Endothelial cell of umbilical vein (primary cell): ENCODE measurements at regions not wholly inside any gene's neighbourhood (a gene's known extent, or its start where the extent isn't known, plus 50 kb on each side); places are given as distances from the start of the nearest gene placed in this dataset.

Experiments used
- BruUV-seq: library from RNA; stranded (reverse); fragments of 400-500 nt; replicated peaks from 2 replicates; lab custom pipeline; 2021; lab: Mats Ljungman, UMichigan
- CTCF ChIA-PET: fragments of 300-600, 350-600 bp; sonication (Branson Sonifier 250); formaldehyde crosslinking; loops from one replicate; lab custom pipeline; 2021; ENCODE audit warnings: antibody characterized with exemption, inconsistent platforms; lab: Charles Lee
- POLR2A ChIA-PET: fragments of 300-600, 350-600 bp; sonication (Branson Sonifier 250); formaldehyde crosslinking; loops from one replicate; lab custom pipeline; 2021; ENCODE audit warnings: antibody characterized with exemption, inconsistent platforms; lab: Charles Lee
- DNase-seq: peaks from one replicate; pipeline ENCODE4 v3.0.0-alpha.2; 2011; ENCODE audit warnings: low read depth, low spot score
- FAIRE-seq: peaks from 2 replicates; lab custom pipeline; 2011; peaks lifted over from hg19 to GRCh38; lab: Jason Lieb, UNC
- H2AFZ ChIP-seq: 2 replicates; pipeline ENCODE4 v1.6.0; 2012; ENCODE audit warnings: low read depth, low read length, control low read depth, inconsistent platforms
- H3K27ac ChIP-seq: 2 replicates; pipeline ENCODE4 v1.5.1; 2011; ENCODE audit warnings: low read depth, mild to moderate bottlenecking, control low read depth, low read length, moderate library complexity; ENCODE audit not compliant: insufficient read depth
- H3K27me3 ChIP-seq, 2 experiments: 2 replicates each; pipeline versions ENCODE4 v1.6.0 to v1.6.1; 2011; ENCODE audit warnings: low read length in 2 of 2, mixed read lengths in 1 of 2; ENCODE audit not compliant: control insufficient read depth in 2 of 2, insufficient read depth in 2 of 2
- H3K36me3 ChIP-seq, 2 experiments: 2 replicates in 1 of 2; 3 replicates in 1 of 2; pipeline ENCODE4 v1.5.1; 2011; ENCODE audit warnings: low read length in 2 of 2, mild to moderate bottlenecking in 1 of 2, moderate library complexity in 1 of 2; ENCODE audit not compliant: control insufficient read depth in 2 of 2, insufficient read depth in 2 of 2; ENCODE audit errors: extremely low read depth in 1 of 2
- H3K4me1 ChIP-seq: 3 replicates; pipeline ENCODE4 v1.5.1; 2011; ENCODE audit warnings: mild to moderate bottlenecking, low read length; ENCODE audit not compliant: control insufficient read depth, insufficient read depth; ENCODE audit errors: extremely low read depth
- H3K4me2 ChIP-seq: 2 replicates; pipeline ENCODE4 v1.6.1; 2011; ENCODE audit warnings: low read length, control low read depth, mixed read lengths; ENCODE audit not compliant: insufficient read depth
- H3K4me3 ChIP-seq, 3 experiments: fragments of 200-600 bp in 1 of 3; sonication (generic), shearing (Covaris generic) in 1 of 3; replicated peaks in 1 of 3; 2 replicates each; pipeline ENCODE4 v1.5.1; 2011 to 2016; ENCODE audit warnings: control low read depth in 3 of 3, low read length in 3 of 3, mild to moderate bottlenecking in 2 of 3, inconsistent platforms in 1 of 3, low read depth in 1 of 3, moderate library complexity in 1 of 3; ENCODE audit not compliant: insufficient read depth in 1 of 3
- H3K79me2 ChIP-seq: 2 replicates; pipeline ENCODE4 v1.6.0; 2012; ENCODE audit warnings: low read length, inconsistent platforms; ENCODE audit not compliant: control insufficient read depth, insufficient read depth
- H3K9ac ChIP-seq: replicated peaks from 2 replicates; pipeline ENCODE3; 2011; ENCODE audit warnings: low read length, control low read depth; ENCODE audit not compliant: insufficient read depth; ENCODE audit errors: extremely low read depth
- H3K9me1 ChIP-seq: replicated peaks from 3 replicates; pipeline ENCODE4 v1.6.0; 2011; ENCODE audit warnings: mild to moderate bottlenecking, low read length; ENCODE audit not compliant: control insufficient read depth, insufficient read depth; ENCODE audit errors: extremely low read depth
- H3K9me3 ChIP-seq: replicated peaks from 2 replicates; pipeline ENCODE4 v1.5.1; 2012; ENCODE audit warnings: low read length, inconsistent platforms; ENCODE audit not compliant: control insufficient read depth, insufficient read depth
- H4K20me1 ChIP-seq: replicated peaks from 2 replicates; pipeline ENCODE3; 2011; ENCODE audit warnings: mild to moderate bottlenecking, low read length; ENCODE audit not compliant: control insufficient read depth, insufficient read depth; ENCODE audit errors: extremely low read depth
- EZH2 ChIP-seq: IDR thresholded peaks from 2 replicates; pipeline ENCODE4 v1.6.1; 2012; ENCODE audit warnings: borderline replicate concordance, low read depth, mild to moderate bottlenecking, moderate library complexity, low read length, inconsistent platforms; ENCODE audit not compliant: severe bottlenecking
- FOS ChIP-seq: IDR thresholded peaks from 2 replicates; pipeline ENCODE4 v1.6.1; 2011; ENCODE audit warnings: mild to moderate bottlenecking, low read length, moderate library complexity, borderline replicate concordance; ENCODE audit not compliant: insufficient read depth
- GATA2 ChIP-seq: IDR thresholded peaks from 2 replicates; pipeline ENCODE4 v1.7.0; 2011; ENCODE audit warnings: low read depth, mild to moderate bottlenecking, moderate library complexity, mixed read lengths, low read length; ENCODE audit not compliant: insufficient read length, insufficient read depth
- JUN ChIP-seq: IDR thresholded peaks from 2 replicates; pipeline ENCODE4 v1.6.1; 2011; ENCODE audit warnings: borderline replicate concordance, low read depth; ENCODE audit not compliant: insufficient read length, insufficient read depth
- MYC ChIP-seq: IDR thresholded peaks from one replicate; pipeline ENCODE4 v1.6.1; 2011; ENCODE audit warnings: mild to moderate bottlenecking, low read depth, low read length
- POLR2A ChIP-seq: IDR thresholded peaks from 2 replicates; pipeline ENCODE4 v1.6.1; 2012; ENCODE audit warnings: low read depth, mild to moderate bottlenecking, control low read depth, low read length
- POLR2AphosphoS5 ChIP-seq: IDR thresholded peaks from 2 replicates; pipeline ENCODE4 v1.6.1; 2012; ENCODE audit warnings: low read depth, mild to moderate bottlenecking, control low read depth, low read length, moderate library complexity; ENCODE audit not compliant: insufficient read depth
- dilution Hi-C: fragments of 300-500 bp; cut with MboI; formaldehyde crosslinking; loops from one replicate; pipeline ENCODE4 v1.15.0; 2019; ENCODE audit warnings: low sequenced_read_pairs; ENCODE audit not compliant: extremely low pct_ligation_motif_present
- intact Hi-C: fragments of 100-400 bp; cut with micrococcal nuclease; formaldehyde crosslinking; loops from one replicate; pipeline ENCODE4 v1.10.0; 2022
- TF ChIP-seq, protein P1 (sequence below), 2 donors: IDR thresholded peaks; 1 replicate in 1 of 2; 2 replicates in 1 of 2; pipeline ENCODE4 v1.5.1; 2011; ENCODE audit warnings: low read length in 2 of 2, mild to moderate bottlenecking in 2 of 2, moderate library complexity in 2 of 2, control low read depth in 1 of 2, inconsistent platforms in 1 of 2, low read depth in 1 of 2; ENCODE audit not compliant: insufficient read depth in 1 of 2; ENCODE audit errors: extremely low read depth in 1 of 2
- TF ChIP-seq, protein P2 (sequence below): IDR thresholded peaks from 2 replicates; pipeline ENCODE4 v1.6.1; 2011; ENCODE audit not compliant: insufficient read depth, insufficient read length

DNA sequence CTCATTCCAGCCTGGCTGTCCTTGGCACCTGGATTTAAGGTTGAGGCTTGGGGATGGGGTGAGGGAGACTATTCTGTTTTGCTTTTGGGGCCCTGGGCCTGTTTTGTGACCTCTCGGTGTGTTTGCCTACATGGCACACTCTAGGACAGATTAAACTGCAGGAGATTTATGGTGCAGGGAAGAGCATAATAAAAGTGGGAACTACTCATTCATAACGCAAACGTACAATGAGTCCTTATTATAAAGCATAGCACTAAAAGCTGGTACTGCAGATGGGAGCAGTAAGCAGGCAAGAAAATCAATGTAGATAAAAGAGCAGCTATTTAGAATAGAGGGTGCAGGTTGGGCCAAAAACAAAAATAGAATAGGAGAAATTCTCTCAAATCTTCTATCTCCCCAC, 238.4 kb downstream of the ACTR3 start:
- Histone ChIP-seq H3K9me3 (no peaks in the 10 kb centered on the region), H3K36me3 (no peaks in the 10 kb centered on the region), H3K27ac (no peak overlapping the region), H3K4me2 (no peak overlapping the region), H3K27me3 (no peaks in the 10 kb centered on the region), H2AFZ (no peak overlapping the region), H3K9ac (no peak overlapping the region), H4K20me1 (no peaks in the 10 kb centered on the region), H3K4me1 (no peaks in the 10 kb centered on the region), H3K4me3 (no peak overlapping the region), H3K9me1 (no peaks in the 10 kb centered on the region), H3K79me2 (no peaks in the 10 kb centered on the region)
- ChIA-PET CTCF (no interaction called here), POLR2A (no interaction called here)
- FAIRE-seq, result no peak
- dilution Hi-C loops, result no loop called here
- no TSS peak for BruUV-seq
- intact Hi-C loops, result no loop called here
- TF ChIP-seq MYC (no peak), EZH2 (no peak), FOS (no peak), GATA2 (no peak), POLR2AphosphoS5 (no peak), POLR2A (no peak), JUN (no peak)
- TF ChIP-seq, protein P1, sequence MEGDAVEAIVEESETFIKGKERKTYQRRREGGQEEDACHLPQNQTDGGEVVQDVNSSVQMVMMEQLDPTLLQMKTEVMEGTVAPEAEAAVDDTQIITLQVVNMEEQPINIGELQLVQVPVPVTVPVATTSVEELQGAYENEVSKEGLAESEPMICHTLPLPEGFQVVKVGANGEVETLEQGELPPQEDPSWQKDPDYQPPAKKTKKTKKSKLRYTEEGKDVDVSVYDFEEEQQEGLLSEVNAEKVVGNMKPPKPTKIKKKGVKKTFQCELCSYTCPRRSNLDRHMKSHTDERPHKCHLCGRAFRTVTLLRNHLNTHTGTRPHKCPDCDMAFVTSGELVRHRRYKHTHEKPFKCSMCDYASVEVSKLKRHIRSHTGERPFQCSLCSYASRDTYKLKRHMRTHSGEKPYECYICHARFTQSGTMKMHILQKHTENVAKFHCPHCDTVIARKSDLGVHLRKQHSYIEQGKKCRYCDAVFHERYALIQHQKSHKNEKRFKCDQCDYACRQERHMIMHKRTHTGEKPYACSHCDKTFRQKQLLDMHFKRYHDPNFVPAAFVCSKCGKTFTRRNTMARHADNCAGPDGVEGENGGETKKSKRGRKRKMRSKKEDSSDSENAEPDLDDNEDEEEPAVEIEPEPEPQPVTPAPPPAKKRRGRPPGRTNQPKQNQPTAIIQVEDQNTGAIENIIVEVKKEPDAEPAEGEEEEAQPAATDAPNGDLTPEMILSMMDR (IDR thresholded peaks at IDR 0.05; ENCODE audit: extremely low read depth in 1 of 2, insufficient read depth in 1 of 2, low read depth in 1 of 2, low read length in 2 of 2), result no peak
- TF ChIP-seq, protein P2, sequence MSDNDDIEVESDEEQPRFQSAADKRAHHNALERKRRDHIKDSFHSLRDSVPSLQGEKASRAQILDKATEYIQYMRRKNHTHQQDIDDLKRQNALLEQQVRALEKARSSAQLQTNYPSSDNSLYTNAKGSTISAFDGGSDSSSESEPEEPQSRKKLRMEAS, result no peak
- DNase-seq, result no peak
